ENCODE measurements at regions not wholly inside any gene's neighbourhood (a gene's known extent, or its start where the extent isn't known, plus 50 kb on each side); places are given as distances from the start of the nearest gene placed in this dataset.
"Not testable (repeated sequence)": the region's sequence is repeated elsewhere in the genome, so short reads cannot be mapped to it uniquely, and the experiment has no call there.

DNA sequence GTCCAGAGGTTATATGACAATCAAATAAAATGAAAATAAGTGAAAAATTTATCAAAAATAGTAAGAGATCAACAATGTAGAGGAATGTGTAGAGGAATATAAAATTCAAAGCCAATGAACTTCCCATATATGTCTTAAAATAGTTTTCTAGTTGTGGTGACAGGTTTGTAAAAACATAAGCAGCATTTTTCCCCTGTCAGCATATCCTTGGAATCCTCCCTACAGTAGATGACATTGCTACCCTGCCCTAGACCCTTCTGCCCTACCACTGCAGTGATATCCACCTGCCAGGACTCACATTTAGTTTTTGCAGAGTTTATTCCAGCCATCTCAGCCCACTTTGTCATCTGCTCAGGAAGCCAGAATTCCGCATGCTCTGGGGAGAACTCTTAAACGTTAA is 842.0 kb downstream of the RPS29 start:
- DNase-seq (ENCODE audit: extremely low read depth in 1 of 2, low read depth in 1 of 2): no peak

GRCh38 chr14:48738186-48738925 is 847.8 kb downstream of the RPS29 start:
- DNase-seq (ENCODE audit: extremely low read depth in 1 of 2, low read depth in 1 of 2): no peak

DNA sequence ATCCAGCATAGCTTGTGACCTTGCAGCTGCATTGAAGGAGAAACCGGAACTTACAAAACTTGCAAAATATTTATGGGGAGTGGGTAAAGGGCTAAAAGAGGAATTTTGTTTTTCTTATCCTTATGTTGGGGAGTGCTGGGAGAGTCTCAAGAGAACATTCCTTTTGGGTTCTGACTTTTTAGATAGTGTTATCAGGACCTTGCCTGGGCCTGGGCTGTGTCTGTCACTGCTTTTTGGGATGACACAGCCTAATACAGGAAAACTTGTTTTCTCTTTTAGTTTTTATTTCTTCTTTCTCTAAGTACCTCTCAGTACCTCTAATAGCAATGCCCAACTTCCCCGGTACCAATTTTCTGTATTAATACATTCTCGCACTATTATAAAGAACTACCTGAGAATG is 850.6 kb downstream of the RPS29 start:
- no peak for DNase-seq (ENCODE audit: extremely low read depth in 1 of 2, low read depth in 1 of 2)

DNA sequence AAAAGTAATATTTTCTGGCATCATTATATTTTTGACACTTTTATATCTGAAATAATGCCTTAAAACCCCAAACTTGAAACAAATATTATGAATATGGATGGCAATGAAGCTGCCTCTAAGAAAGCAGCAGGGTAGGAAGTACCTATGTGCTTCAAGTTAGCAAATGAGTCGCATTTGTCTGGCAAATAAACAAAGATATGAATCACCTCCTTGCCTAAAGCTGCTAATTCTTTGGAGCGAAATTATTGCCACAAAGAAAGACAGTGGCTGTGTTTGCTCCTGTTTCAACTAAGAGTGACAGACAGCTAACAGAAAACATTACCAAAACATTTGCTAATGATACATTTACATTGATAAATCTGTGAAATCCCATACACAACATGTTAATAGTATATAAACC is 854.9 kb downstream of the RPS29 start:
- no peak for DNase-seq (ENCODE audit: extremely low read depth in 1 of 2, low read depth in 1 of 2)

- no peak for DNase-seq (ENCODE audit: extremely low read depth in 1 of 2, low read depth in 1 of 2)
These were observed 860.0 kb downstream of the RPS29 start for GRCh38 chr14:48726080-48726642.

DNA sequence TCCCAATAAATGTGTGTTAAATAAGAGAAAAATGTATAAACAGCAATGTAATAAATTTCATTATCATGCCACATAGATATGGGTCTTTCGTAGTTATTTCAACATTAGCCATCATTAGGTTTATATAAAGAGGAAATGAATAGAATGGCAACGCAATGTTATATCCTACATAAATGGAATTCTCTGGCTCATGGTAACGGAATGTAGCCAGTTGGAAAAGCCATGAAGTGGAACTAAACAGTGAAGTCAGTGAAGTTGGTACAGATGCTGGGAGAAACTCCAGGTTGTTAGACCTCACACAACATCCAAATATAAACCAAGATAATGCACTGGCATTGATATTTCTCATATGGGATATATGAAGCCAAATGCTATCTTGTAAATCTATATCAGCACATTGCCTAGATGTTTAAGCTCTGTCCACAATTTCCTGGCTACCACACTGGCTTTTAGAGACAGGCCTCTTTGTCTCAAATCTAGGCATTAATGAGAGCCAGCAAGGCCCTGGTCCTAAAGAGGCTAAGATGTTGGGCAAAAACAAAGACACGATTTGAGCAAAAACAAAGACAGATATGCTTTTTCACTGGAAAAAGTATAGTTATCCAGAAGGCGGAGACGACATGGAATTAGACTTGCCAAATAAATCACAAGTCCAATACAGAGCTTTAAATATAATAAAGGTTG is 861.0 kb downstream of the RPS29 start:
- DNase-seq (ENCODE audit: extremely low read depth in 1 of 2, low read depth in 1 of 2): no peak

DNA sequence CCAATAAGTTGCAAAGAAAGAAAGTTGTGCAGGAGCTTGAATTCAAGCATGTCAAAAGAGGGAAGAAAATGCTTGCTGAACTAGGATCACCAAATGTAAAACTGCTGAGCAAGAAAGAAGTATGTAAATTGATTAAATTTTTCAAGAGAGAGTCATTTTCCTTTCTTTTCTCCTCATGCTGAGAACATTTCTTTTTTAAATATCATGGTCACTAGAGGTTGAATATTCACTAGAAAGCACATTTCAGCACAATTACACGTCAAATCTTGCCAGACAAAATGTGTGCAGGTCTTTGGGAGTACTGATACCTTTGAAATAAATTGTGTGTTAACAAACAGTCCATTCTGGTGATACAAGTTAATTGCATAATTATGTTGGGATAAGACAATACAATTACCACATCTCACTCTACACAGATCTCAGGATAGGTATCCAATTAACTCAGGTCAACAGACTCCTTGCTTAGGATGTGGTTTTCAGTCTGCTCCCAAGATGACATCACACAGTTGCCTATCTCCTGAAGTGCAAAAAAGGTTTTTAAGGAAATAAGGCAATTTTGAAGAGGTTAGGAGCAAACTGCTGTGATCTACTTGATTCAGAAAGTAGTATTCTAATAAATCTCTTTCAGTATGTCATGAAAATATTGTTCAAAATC is 862.2 kb downstream of the RPS29 start:
- no peak for DNase-seq (ENCODE audit: extremely low read depth in 1 of 2, low read depth in 1 of 2)

- DNase-seq (ENCODE audit: extremely low read depth in 1 of 2, low read depth in 1 of 2): no peak
These were observed 871.8 kb downstream of the RPS29 start for GRCh38 chr14:48714366-48714765.

- DNase-seq (ENCODE audit: extremely low read depth in 1 of 2, low read depth in 1 of 2): no peak
These were observed 876.0 kb downstream of the RPS29 start for GRCh38 chr14:48710133-48710532.

DNA sequence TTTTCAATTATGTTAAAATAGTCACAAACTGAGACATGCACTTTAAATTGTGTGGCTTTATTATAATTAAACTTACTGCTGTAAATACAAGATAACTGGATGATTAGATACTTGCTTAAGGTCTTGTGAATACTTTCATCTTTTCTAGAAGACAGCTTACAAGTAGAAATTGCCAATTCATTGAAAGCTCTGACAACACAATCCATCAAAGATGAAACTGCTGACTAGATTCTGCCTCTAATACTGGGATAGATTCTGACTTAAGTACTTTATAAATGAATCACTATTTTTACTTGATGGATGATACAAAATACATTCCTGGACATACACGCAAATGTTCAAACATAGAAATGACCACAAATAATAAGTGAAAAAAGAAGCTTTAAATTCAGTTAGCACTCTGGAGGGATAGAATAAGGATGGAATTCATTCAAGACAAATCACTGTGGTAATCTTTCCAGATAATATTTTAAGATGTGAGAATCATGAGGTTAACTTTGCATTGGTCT is 876.8 kb downstream of the RPS29 start:
- DNase-seq (ENCODE audit: extremely low read depth in 1 of 2, low read depth in 1 of 2): no peak

GRCh38 chr14:48704639-48705038 is 881.5 kb downstream of the RPS29 start:
- DNase-seq (ENCODE audit: extremely low read depth in 1 of 2, low read depth in 1 of 2): no peak

GRCh38 chr14:48703728-48704467 is 882.3 kb downstream of the RPS29 start:
- DNase-seq (ENCODE audit: extremely low read depth in 1 of 2, low read depth in 1 of 2): no peak

- not testable (repeated sequence) for DNase-seq (ENCODE audit: extremely low read depth in 1 of 2, low read depth in 1 of 2)
These were observed 888.8 kb downstream of the RPS29 start for GRCh38 chr14:48697362-48697761.

DNA sequence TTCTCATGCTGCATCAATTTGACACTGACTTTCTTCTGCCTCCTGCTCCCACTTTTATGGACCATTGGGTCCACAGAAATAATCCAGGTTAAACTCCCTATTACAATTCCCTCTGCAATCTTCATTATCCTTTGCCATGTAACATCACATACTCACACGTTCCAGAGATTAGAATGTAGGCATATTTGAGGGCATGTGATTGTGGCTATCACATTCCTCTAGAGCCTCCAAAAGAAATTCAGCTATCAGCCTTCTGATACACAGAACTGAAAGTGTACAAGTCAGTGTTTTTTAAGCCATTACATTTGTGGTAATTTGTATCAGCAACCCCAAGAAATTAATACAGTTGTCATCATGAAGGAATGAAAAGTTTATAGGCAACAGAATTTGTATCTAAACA is 892.4 kb downstream of the RPS29 start:
- DNase-seq (ENCODE audit: extremely low read depth in 1 of 2, low read depth in 1 of 2): no peak

- no peak for DNase-seq (ENCODE audit: extremely low read depth in 1 of 2, low read depth in 1 of 2)
These were observed 895.8 kb downstream of the RPS29 start for GRCh38 chr14:48690349-48690748.

DNA sequence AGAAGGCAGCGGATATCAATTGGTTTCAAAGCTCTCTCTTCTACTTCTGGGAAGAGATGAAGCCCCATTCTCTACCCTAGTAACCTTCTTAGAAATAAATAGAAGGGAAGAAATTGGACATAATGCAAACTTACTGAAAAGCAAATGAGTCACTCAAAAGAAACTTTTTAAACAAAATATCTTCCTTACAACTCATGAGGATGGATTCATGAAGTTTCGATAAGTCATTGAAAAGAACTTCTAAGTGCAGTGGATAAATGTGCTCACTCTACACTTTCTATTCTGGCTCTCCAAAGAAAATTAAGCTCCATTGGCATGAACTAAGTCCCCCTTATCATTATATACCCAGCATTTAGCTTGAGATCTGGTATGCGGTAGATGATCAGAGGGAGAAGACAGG is 899.5 kb downstream of the RPS29 start:
- DNase-seq (ENCODE audit: extremely low read depth in 1 of 2, low read depth in 1 of 2): no peak

DNA sequence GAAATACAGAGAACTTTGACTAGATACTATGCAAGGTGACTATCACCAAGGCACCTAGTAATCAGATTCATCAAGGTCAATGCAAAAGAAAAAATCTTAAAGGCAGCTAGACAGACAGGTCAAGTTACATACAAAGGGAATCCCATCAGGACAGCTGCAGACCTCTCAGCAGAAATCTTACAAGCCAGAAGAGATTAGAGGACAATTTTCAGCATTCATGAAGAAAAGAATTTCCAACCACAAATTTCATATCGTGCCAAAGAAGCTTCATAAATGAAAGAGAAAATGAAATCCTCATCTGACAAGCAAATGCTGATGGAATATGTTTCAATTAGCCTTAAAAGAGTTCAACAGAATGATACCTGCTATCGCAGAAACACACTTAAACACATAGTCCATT is 913.7 kb downstream of the RPS29 start:
- no peak for DNase-seq (ENCODE audit: extremely low read depth in 1 of 2, low read depth in 1 of 2)

DNA sequence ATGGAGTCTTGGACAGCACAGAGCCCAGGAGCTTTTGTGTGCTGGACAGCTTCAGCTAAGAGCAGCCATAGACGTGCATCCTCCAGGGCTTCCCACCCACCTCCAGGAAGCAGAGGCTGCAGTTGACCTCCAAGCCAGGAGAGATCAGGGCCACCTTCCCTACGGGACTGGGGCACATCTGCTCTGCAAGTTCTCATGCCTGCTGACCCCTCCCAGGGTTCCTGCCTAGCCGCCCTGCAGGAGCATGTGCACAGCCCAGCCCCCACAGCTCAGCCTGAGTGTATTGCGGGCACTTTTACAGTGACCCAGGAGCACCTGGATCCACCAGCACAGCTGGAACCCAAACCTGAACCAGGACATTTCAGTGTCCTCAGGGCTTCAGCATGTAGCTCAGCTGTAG is 915.2 kb downstream of the RPS29 start:
- DNase-seq (ENCODE audit: extremely low read depth in 1 of 2, low read depth in 1 of 2): no peak

DNA sequence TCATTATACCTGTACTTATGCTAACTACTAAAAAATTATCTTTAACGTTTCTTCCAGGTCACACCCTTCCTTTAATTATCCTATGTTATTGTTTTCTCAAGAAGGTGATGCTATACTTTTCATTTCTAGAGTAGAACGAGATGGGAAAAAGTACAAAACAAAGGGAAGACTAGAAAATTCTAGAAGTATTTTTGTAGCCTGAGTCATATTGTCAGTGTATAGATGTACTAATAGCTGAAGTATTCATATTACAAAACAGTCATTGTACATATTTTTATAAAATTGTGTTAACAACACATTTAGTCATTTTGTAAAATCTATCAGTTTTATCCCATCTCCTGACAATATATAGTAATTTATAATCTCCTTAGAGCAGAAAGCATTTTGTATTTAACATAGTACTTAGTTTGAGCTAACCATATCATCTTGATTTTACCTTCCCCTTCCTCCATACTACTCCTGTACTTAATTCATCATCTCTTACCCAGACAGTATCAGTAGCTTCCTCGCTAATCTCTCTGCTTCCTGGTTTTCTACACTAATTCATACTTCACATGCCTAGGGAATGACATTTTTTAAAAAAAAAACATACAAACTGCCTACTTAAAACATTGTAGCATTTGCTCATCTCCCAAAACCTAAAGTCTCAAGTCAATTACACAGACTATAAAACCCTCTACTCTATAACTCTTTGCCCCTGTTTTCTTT is 920.9 kb downstream of the RPS29 start:
- no peak for DNase-seq (ENCODE audit: extremely low read depth in 1 of 2, low read depth in 1 of 2)

GRCh38 chr14:48643241-48643640 is 942.9 kb downstream of the RPS29 start:
- DNase-seq (ENCODE audit: extremely low read depth in 1 of 2, low read depth in 1 of 2): no peak

All from stimulated activated CD8-positive, alpha-beta memory T cell treated with anti-CD3 and anti-CD28 coated beads, Interleukin-7, amount 100 ng/mL, for 48 hours (primary cell).